ENCODE measurements at regions not wholly inside any gene's neighbourhood (a gene's known extent, or its start where the extent isn't known, plus 50 kb on each side); places are given as distances from the start of the nearest gene placed in this dataset.

GRCh38 chr9:108582726-108583125 lies 273.1 kb downstream of the ACTL7B start:
- TF ChIP-seq POLR2A (IDR thresholded peaks at IDR 0.05): no peak
- no peak for TF ChIP-seq CTCF (IDR thresholded peaks at IDR 0.05)
- no peak for TF ChIP-seq POLR2AphosphoS5 (IDR thresholded peaks at IDR 0.05)
